Liver (tissue), 8 donors: ENCODE measurements at regions not wholly inside any gene's neighbourhood (a gene's known extent, or its start where the extent isn't known, plus 50 kb on each side); places are given as distances from the start of the nearest gene placed in this dataset.

ENCODE experiments used
- DNase-seq: peaks from one replicate; pipeline ENCODE4 v3.0.0-alpha.2; 2017; ENCODE audit warnings: low spot score
- H3K27ac ChIP-seq, 2 donors: one replicate each; pipeline ENCODE4 v1.7.0; 2013; ENCODE audit warnings: inconsistent platforms in 2 of 2, low read length in 2 of 2, control low read depth in 1 of 2, low read depth in 1 of 2, mild to moderate bottlenecking in 1 of 2
- H3K27me3 ChIP-seq, 4 donors: one replicate each; pipeline versions ENCODE4 v1.6.1 to v1.7.0; 2013; ENCODE audit warnings: low read length in 3 of 4, inconsistent platforms in 1 of 4, mild to moderate bottlenecking in 1 of 4, moderate library complexity in 1 of 4; ENCODE audit not compliant: control insufficient read depth in 4 of 4, insufficient read depth in 4 of 4
- H3K36me3 ChIP-seq, 4 donors: one replicate each; pipeline versions ENCODE4 v1.6.1 to v1.7.0; 2013; ENCODE audit warnings: low read length in 3 of 4, mild to moderate bottlenecking in 3 of 4, low read depth in 1 of 4, moderate library complexity in 1 of 4; ENCODE audit not compliant: control insufficient read depth in 4 of 4, insufficient read depth in 3 of 4
- H3K4me1 ChIP-seq, 4 donors: one replicate each; pipeline versions ENCODE4 v1.6.1 to v1.7.0; 2013; ENCODE audit warnings: low read length in 3 of 4, mild to moderate bottlenecking in 3 of 4, moderate library complexity in 1 of 4; ENCODE audit not compliant: control insufficient read depth in 4 of 4, insufficient read depth in 4 of 4
- H3K4me3 ChIP-seq, 3 donors: one replicate each; pipeline versions ENCODE4 v1.6.1 to v1.7.0; 2013; ENCODE audit warnings: low read length in 3 of 3, control low read depth in 1 of 3, low read depth in 1 of 3, mild to moderate bottlenecking in 1 of 3
- H3K9ac ChIP-seq, 2 donors: one replicate each; pipeline ENCODE4 v1.7.0; 2013; ENCODE audit warnings: low read length in 2 of 2, mild to moderate bottlenecking in 2 of 2, moderate library complexity in 2 of 2, control low read depth in 1 of 2, low read depth in 1 of 2
- H3K9me3 ChIP-seq, 4 donors: one replicate each; pipeline versions ENCODE4 v1.6.1 to v1.7.0; 2013; ENCODE audit warnings: low read length in 3 of 4; ENCODE audit not compliant: control insufficient read depth in 4 of 4
- CTCF ChIP-seq: fragments of 150-350 bp; IDR thresholded peaks from 2 replicates; pipeline ENCODE4 v1.5.1; 2017; ENCODE audit warnings: improper control_type of control experiment, low read depth, low read length; ENCODE audit not compliant: missing input control
- EGR1 ChIP-seq, 2 donors: IDR thresholded peaks; 2 replicates each; pipeline ENCODE4 v1.6.1; 2016 to 2018; ENCODE audit warnings: antibody characterized with exemption in 2 of 2, low read depth in 2 of 2
- FOXA1 ChIP-seq: IDR thresholded peaks from 2 replicates; pipeline ENCODE4 v1.6.1; 2016; ENCODE audit warnings: antibody characterized with exemption
- HNF4A ChIP-seq, 2 donors: conservative IDR thresholded peaks; 2 replicates each; pipeline ENCODE4 v1.6.1; 2016; ENCODE audit warnings: antibody characterized with exemption in 2 of 2, mild to moderate bottlenecking in 2 of 2
- HNF4G ChIP-seq: IDR thresholded peaks from 2 replicates; pipeline ENCODE4 v1.6.1; 2016; ENCODE audit warnings: antibody characterized with exemption
- JUND ChIP-seq, 2 donors: IDR thresholded peaks; 2 replicates each; pipeline ENCODE4 v1.6.1; 2016; ENCODE audit warnings: antibody characterized with exemption in 2 of 2
- MAX ChIP-seq: IDR thresholded peaks from 2 replicates; pipeline ENCODE4 v1.6.1; 2016; ENCODE audit warnings: antibody characterized with exemption
- NR2F2 ChIP-seq: IDR thresholded peaks from 2 replicates; pipeline ENCODE4 v1.6.1; 2016; ENCODE audit warnings: antibody characterized with exemption
- RAD21 ChIP-seq, 2 donors: IDR thresholded peaks; 2 replicates each; pipeline ENCODE4 v1.6.1; 2016; ENCODE audit warnings: antibody characterized with exemption in 2 of 2, mild to moderate bottlenecking in 2 of 2
- RXRA ChIP-seq, 2 donors: IDR thresholded peaks; 2 replicates each; pipeline ENCODE4 v1.6.1; 2017 to 2018; ENCODE audit warnings: antibody characterized with exemption in 2 of 2, mild to moderate bottlenecking in 1 of 2
- SP1 ChIP-seq: IDR thresholded peaks from 2 replicates; pipeline ENCODE4 v1.6.1; 2018; ENCODE audit warnings: antibody characterized with exemption, mild to moderate bottlenecking
- TAF1 ChIP-seq: conservative IDR thresholded peaks from 2 replicates; pipeline ENCODE4 v1.6.1; 2016; ENCODE audit warnings: antibody characterized with exemption, mild to moderate bottlenecking
- YY1 ChIP-seq: IDR thresholded peaks from 2 replicates; pipeline ENCODE4 v1.6.1; 2016; ENCODE audit warnings: antibody characterized with exemption, mild to moderate bottlenecking
- ZBTB33 ChIP-seq: IDR thresholded peaks from 2 replicates; pipeline ENCODE4 v1.6.1; 2016; ENCODE audit warnings: antibody characterized with exemption
- WGBS: extraction: QIAGEN DNeasy Blood & Tissue Kit; methylation state at CpG from one replicate; pipeline ENCODE4 v1.1.7; 2013; 5-methylcytosine and 5-hydroxymethylcytosine counted together
- donor health status: healthy.
- donor health status: healthy.
- donor health status: healthy.
- donor health status: healthy.
- donor health status: healthy.

- 65% methylated on average over 2 of the region's 2 CpGs for WGBS
- Histone ChIP-seq H3K27me3 (peaks cover 0 to 4% (median 0%) of the 10 kb centered on the region in 4 donors), H3K4me3 (no peak overlapping the region), H3K36me3 (no peaks in the 10 kb centered on the region), H3K9me3 (no peaks in the 10 kb centered on the region), H3K27ac (no peak overlapping the region), H3K9ac (no peak overlapping the region), H3K4me1 (no peaks in the 10 kb centered on the region)
- no peak for DNase-seq
- TF ChIP-seq RAD21 (IDR thresholded peaks at IDR 0.05) (no peak), TAF1 (no peak), FOXA1 (no peak), JUND (IDR thresholded peaks at IDR 0.05) (no peak), ZBTB33 (no peak), EGR1 (IDR thresholded peaks at IDR 0.05; ENCODE audit: low read depth in 2 of 2) (no peak), CTCF (no peak), HNF4G (no peak), HNF4A (conservative IDR thresholded peaks at IDR 0.05) (no peak), SP1 (no peak), MAX (no peak), YY1 (no peak), NR2F2 (no peak), RXRA (IDR thresholded peaks at IDR 0.05) (no peak)
Observed at GRCh38 chr3:154782151-154782550, 298.0 kb upstream of the MME start.

GRCh38 chr3:154781595-154781994 is 298.5 kb upstream of the MME start:
- Histone ChIP-seq H3K27me3 (peaks cover 0 to 4% (median 0%) of the 10 kb centered on the region in 4 donors), H3K4me3 (no peak overlapping the region), H3K27ac (no peak overlapping the region), H3K9ac (no peak overlapping the region), H3K4me1 (no peaks in the 10 kb centered on the region), H3K9me3 (no peaks in the 10 kb centered on the region), H3K36me3 (no peaks in the 10 kb centered on the region)
- no peak for DNase-seq
- WGBS = 74% methylated on average over 3 of the region's 3 CpGs
- TF ChIP-seq CTCF (no peak), RXRA (IDR thresholded peaks at IDR 0.05) (no peak), ZBTB33 (no peak), HNF4G (no peak)
